ENCODE measurements at regions not wholly inside any gene's neighbourhood (a gene's known extent, or its start where the extent isn't known, plus 50 kb on each side); places are given as distances from the start of the nearest gene placed in this dataset.

- Mint-ChIP-seq H3K4me3 (ENCODE audit: unreplicated experiment) (no peak overlapping the region), H3K27ac (ENCODE audit: unreplicated experiment) (no peak overlapping the region), H3K27me3 (ENCODE audit: insufficient read depth, unreplicated experiment) (no peaks in the 10 kb centered on the region), H3K4me1 (ENCODE audit: low read depth, unreplicated experiment) (no peaks in the 10 kb centered on the region), H3K36me3 (ENCODE audit: insufficient read depth, unreplicated experiment) (no peaks in the 10 kb centered on the region), H3K9me3 (ENCODE audit: unreplicated experiment) (no peaks in the 10 kb centered on the region)
- ChIA-PET POLR2A (no interaction called here), CTCF (no interaction called here)
- Histone ChIP-seq H3K36me3 (ENCODE audit: control insufficient read depth, insufficient read depth, low read length) (no peaks in the 10 kb centered on the region), H3K9me3 (no peaks in the 10 kb centered on the region), H3K4me3 (ENCODE audit: low read depth, low read length) (no peak overlapping the region), H3K4me1 (no peaks in the 10 kb centered on the region), H3K27me3 (replicated peaks; ENCODE audit: control insufficient read depth, insufficient read depth, low read length) (no peaks in the 10 kb centered on the region)
- no peak for DNase-seq
- TF ChIP-seq, protein P1, sequence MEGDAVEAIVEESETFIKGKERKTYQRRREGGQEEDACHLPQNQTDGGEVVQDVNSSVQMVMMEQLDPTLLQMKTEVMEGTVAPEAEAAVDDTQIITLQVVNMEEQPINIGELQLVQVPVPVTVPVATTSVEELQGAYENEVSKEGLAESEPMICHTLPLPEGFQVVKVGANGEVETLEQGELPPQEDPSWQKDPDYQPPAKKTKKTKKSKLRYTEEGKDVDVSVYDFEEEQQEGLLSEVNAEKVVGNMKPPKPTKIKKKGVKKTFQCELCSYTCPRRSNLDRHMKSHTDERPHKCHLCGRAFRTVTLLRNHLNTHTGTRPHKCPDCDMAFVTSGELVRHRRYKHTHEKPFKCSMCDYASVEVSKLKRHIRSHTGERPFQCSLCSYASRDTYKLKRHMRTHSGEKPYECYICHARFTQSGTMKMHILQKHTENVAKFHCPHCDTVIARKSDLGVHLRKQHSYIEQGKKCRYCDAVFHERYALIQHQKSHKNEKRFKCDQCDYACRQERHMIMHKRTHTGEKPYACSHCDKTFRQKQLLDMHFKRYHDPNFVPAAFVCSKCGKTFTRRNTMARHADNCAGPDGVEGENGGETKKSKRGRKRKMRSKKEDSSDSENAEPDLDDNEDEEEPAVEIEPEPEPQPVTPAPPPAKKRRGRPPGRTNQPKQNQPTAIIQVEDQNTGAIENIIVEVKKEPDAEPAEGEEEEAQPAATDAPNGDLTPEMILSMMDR (IDR thresholded peaks at IDR 0.05; ENCODE audit: insufficient read depth in 1 of 2, low read depth in 1 of 2, low read length in 1 of 2, severe bottlenecking in 1 of 2, unreplicated experiment in 1 of 2): no peak
- no TSS peak for BruUV-seq (replicated peaks)
- intact Hi-C loops (cut with micrococcal nuclease; ENCODE audit: unreplicated experiment): no loop called here
These were observed 929.7 kb downstream of the PCDH7 start for GRCh38 chr4:31649878-31650277.

DNA sequence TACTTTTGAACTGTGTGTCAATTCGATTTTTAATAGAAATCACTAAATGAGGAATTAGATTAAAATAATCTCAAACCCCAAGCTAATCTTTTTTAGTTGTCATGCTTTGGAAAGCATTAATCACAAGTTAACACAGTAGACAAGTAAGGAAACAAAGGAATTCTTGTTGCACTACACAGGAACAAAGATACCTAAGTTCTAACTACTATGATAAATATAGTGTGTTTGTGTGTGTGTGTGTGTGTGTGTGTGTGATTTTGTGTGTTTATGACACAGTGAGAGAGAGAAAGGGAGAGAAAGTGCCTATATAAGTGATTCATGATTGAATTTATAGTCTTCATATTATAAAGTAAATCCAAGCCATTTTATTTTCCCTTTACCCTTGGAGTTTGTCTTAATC lies 931.4 kb downstream of the PCDH7 start:
- H3K36me3 ChIP-seq (ENCODE audit: control insufficient read depth, insufficient read depth, low read length): no peaks in the 10 kb centered on the region
- Mint-ChIP-seq H3K9me3 (ENCODE audit: unreplicated experiment) (no peaks in the 10 kb centered on the region), H3K27me3 (ENCODE audit: insufficient read depth, unreplicated experiment) (no peaks in the 10 kb centered on the region), H3K36me3 (ENCODE audit: insufficient read depth, unreplicated experiment) (no peaks in the 10 kb centered on the region), H3K4me1 (ENCODE audit: low read depth, unreplicated experiment) (no peaks in the 10 kb centered on the region), H3K27ac (ENCODE audit: unreplicated experiment) (no peak overlapping the region), H3K4me3 (ENCODE audit: unreplicated experiment) (no peak overlapping the region)
- TF ChIP-seq, protein P1 (IDR thresholded peaks at IDR 0.05; ENCODE audit: insufficient read depth in 1 of 2, low read depth in 1 of 2, low read length in 1 of 2, severe bottlenecking in 1 of 2, unreplicated experiment in 1 of 2): no peak
- H3K4me1 ChIP-seq: no peaks in the 10 kb centered on the region
- BruUV-seq (replicated peaks): no TSS peak
- no peaks in the 10 kb centered on the region for H3K9me3 ChIP-seq
- intact Hi-C loops (cut with micrococcal nuclease; ENCODE audit: unreplicated experiment): no loop called here
- ChIA-PET CTCF (no interaction called here), POLR2A (no interaction called here)
- no peak for DNase-seq
- no peak overlapping the region for H3K4me3 ChIP-seq (ENCODE audit: low read depth, low read length)
- no peaks in the 10 kb centered on the region for H3K27me3 ChIP-seq (replicated peaks; ENCODE audit: control insufficient read depth, insufficient read depth, low read length)

DNA sequence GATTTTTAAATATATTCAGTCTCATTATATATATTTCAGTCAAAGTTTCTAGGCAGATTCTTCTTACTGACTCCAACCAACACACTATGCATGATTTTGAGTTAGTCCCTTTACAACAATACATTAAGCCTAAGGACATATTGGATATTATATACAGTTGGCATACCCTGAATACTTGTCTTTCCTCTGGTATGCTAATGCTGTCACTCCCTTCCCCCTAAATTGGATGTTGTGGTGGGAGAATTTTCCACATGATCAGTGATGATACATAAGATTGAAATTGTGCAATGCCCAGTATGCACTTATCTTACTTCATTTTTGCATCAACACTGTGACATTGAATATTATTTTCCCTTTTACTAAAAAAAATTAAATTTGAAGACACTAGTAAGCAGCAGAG lies 935.2 kb downstream of the PCDH7 start:
- POLR2A ChIA-PET: no interaction called here
- no peaks in the 10 kb centered on the region for H3K36me3 Mint-ChIP-seq (ENCODE audit: insufficient read depth, unreplicated experiment)
- intact Hi-C loops (cut with micrococcal nuclease; ENCODE audit: unreplicated experiment): loop anchor here (5.0 kb wide), 1 partner anchor 283 kb away; no protein-coding TSS in a partner anchor
- Histone ChIP-seq H3K27me3 (replicated peaks; ENCODE audit: control insufficient read depth, insufficient read depth, low read length) (no peaks in the 10 kb centered on the region), H3K4me1 (no peaks in the 10 kb centered on the region), H3K9me3 (no peaks in the 10 kb centered on the region), H3K36me3 (ENCODE audit: control insufficient read depth, insufficient read depth, low read length) (no peaks in the 10 kb centered on the region), H3K4me3 (ENCODE audit: low read depth, low read length) (no peak overlapping the region)
- BruUV-seq (replicated peaks): no TSS peak
- TF ChIP-seq, protein P1 (IDR thresholded peaks at IDR 0.05; ENCODE audit: insufficient read depth in 1 of 2, low read depth in 1 of 2, low read length in 1 of 2, severe bottlenecking in 1 of 2, unreplicated experiment in 1 of 2): no peak
- no peaks in the 10 kb centered on the region for H3K9me3 Mint-ChIP-seq (ENCODE audit: unreplicated experiment)
- no peak for DNase-seq
- H3K27me3 Mint-ChIP-seq (ENCODE audit: insufficient read depth, unreplicated experiment): no peaks in the 10 kb centered on the region
- no peaks in the 10 kb centered on the region for H3K4me1 Mint-ChIP-seq (ENCODE audit: low read depth, unreplicated experiment)
- no peak overlapping the region for H3K4me3 Mint-ChIP-seq (ENCODE audit: unreplicated experiment)
- H3K27ac Mint-ChIP-seq (ENCODE audit: unreplicated experiment): no peak overlapping the region
- CTCF ChIA-PET: no interaction called here

Data from Caco-2 (cell line).